GM13977 (cell line): ENCODE measurements at regions not wholly inside any gene's neighbourhood (a gene's known extent, or its start where the extent isn't known, plus 50 kb on each side); places are given as distances from the start of the nearest gene placed in this dataset.
"Not testable (repeated sequence)": the region's sequence is repeated elsewhere in the genome, so short reads cannot be mapped to it uniquely, and the experiment has no call there.

Source experiments
- DNase-seq: peaks from one replicate; pipeline ENCODE4 v3.0.0; 2012; ENCODE audit warnings: low spot score
- in situ Hi-C: fragments of 300-500 bp; cut with MboI; formaldehyde crosslinking; loops from one replicate; pipeline ENCODE4 v1.12.0; 2022; ENCODE audit warnings: low sequenced_read_pairs, low pct_unique_long_range_greater_than_20kb, mixed read lengths, inconsistent platforms; ENCODE audit not compliant: unreplicated experiment
- TF ChIP-seq, protein P1 (sequence below): IDR thresholded peaks from 2 replicates; pipeline ENCODE4 v1.5.1; 2012; ENCODE audit warnings: mild to moderate bottlenecking, control low read depth; ENCODE audit not compliant: insufficient read depth; ENCODE audit errors: extremely low read depth, missing control alignments

DNA sequence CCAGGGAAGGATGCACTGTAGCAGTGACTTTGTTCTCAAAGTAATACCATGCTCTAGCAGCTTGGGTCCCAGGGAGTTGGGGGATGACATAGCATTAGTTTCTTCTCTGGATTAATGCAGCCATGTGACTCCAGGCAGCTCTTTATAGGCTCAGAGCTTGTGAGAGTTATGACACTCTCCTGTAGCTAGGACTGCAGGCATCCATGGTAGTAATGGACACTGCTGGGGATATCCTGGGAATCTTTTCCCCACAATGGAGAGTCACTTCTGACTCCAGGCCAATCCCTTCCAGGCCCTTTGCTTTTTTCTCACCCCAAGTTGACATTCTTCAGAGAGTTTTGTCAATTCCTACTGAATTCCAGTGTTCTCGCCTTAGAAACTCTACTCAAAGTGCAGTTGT, 270.9 kb downstream of the COG6 start:
- in situ Hi-C loops, result no loop called here

DNA sequence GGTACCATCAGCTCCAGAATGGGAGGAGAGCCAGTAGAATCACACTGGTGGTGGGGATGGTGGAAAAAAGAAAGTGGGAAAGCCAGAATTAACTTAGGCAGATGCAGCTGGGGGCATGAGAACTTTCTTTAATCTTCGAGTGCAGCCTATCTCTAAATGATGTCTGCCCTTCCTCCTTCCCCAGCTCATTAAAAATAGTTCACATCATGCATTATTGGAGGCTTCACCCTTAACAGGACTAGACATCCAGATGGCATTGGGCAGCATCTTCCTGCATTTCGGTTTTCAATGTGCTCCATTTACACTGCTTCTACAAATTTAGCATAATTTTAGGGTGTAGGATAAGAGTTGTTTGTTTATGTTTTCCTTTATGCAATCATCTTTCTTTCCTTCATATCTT, 272.8 kb downstream of the COG6 start:
- DNase-seq, result no peak
- TF ChIP-seq, protein P1, sequence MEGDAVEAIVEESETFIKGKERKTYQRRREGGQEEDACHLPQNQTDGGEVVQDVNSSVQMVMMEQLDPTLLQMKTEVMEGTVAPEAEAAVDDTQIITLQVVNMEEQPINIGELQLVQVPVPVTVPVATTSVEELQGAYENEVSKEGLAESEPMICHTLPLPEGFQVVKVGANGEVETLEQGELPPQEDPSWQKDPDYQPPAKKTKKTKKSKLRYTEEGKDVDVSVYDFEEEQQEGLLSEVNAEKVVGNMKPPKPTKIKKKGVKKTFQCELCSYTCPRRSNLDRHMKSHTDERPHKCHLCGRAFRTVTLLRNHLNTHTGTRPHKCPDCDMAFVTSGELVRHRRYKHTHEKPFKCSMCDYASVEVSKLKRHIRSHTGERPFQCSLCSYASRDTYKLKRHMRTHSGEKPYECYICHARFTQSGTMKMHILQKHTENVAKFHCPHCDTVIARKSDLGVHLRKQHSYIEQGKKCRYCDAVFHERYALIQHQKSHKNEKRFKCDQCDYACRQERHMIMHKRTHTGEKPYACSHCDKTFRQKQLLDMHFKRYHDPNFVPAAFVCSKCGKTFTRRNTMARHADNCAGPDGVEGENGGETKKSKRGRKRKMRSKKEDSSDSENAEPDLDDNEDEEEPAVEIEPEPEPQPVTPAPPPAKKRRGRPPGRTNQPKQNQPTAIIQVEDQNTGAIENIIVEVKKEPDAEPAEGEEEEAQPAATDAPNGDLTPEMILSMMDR, result no peak
- in situ Hi-C loops, result no loop called here

More for the DNA sequence above, 270.9 kb downstream of the COG6 start:
- TF ChIP-seq, protein P1, result no peak
- DNase-seq, result no peak

DNA sequence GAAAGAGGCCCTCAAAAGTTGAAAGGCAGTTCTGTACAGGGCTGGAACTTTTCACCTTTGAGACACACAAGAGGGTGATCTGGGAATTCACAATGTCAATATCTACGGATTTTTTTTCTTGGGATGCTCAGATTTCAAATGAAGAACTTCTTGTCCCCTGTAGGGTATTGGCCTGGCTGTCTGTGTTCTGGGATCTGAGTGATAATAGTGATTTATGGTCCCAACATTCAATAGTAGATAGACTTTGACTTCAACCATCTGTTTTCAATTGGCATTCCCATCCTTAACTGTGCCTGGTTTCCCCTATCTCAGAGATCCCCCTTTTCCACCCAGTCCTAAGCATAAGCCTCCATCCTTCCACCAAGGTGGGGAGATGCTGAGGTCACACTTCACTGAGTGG, 274.1 kb downstream of the COG6 start:
- in situ Hi-C loops, result no loop called here
- no peak for DNase-seq
- TF ChIP-seq, protein P1, result no peak

DNA sequence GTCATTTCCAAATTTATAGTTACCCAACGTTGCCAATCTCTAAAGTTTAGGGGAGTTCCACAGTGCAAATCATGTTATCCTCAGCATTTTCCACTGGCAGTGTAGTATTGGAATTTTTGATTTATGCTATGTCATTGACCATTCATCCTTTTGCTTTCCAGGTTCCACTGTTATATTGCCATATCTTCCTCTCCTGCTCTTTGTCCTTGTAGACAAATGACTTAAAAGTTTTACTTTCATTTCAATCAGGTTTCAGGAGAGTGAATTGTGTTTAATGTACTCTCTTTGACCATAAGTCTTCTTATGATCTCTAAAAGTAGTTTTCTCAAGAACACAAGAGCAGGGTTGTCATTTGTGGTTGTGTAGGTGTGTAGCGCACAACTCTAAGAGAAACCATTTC, 274.6 kb downstream of the COG6 start:
- DNase-seq, result no peak
- TF ChIP-seq, protein P1, result no peak
- in situ Hi-C loops, result no loop called here

DNA sequence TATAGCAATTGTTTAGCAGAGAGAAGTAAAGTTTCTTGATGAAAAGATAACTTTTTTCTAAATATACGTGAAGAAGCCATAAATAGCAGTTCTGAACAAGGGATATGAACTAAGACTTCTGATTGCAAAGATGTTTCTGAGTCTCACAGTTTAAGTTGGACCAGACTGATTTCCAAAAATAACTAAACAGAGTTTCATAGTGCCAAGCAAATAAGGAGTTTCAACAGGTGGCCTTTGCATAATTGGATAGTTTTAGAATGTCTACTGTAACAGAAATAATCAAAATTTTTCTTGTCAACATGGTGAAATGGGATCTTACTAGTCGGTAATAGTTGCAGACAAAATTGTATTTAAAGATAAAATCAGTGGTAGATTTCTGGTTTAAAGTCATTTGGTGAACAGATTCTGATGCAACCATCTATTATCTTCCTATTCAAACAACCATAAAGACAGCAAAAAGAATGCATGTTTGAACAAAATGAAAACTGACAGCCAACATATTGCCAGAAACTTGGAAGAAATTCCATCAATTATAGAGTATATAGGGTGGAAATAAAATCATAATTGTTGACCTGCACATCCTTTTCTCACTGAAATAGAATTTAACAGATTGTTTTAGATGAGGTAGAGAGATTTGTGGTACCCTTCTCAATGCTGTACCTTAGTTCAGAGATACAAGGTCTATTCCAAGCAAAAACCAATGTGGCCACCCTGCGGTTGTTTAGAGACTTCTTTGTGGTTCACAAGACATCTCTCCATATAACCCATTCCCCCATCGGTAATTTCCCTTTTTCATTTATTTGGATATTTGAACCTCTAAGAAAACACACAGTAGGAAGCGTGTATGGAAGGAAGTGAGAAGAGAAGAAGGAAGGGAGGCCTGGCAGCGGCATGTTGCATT, 275.3 kb downstream of the COG6 start:
- TF ChIP-seq, protein P1, result no peak
- no peak for DNase-seq
- in situ Hi-C loops, result no loop called here

DNA sequence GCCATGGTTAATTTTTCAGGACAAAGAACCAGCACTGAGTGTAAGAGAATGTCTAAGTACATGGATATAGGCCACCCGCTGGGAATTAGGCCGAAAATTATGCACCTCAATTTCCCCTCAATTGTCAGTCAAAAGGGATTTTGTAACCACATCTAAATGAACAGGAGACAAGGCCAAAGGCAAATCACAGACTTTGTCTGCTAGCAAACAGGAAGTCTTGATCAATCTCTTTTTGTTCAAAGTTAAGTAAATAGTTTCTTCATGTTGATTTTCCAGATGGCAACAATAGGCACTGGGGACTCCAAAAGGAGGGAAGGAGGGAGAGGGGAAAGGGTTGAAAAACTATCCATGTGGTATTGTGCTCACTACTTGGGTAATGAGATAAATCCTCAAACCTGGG, 276.0 kb downstream of the COG6 start:
- no peak for DNase-seq
- in situ Hi-C loops, result no loop called here
- TF ChIP-seq, protein P1, result no peak

DNA sequence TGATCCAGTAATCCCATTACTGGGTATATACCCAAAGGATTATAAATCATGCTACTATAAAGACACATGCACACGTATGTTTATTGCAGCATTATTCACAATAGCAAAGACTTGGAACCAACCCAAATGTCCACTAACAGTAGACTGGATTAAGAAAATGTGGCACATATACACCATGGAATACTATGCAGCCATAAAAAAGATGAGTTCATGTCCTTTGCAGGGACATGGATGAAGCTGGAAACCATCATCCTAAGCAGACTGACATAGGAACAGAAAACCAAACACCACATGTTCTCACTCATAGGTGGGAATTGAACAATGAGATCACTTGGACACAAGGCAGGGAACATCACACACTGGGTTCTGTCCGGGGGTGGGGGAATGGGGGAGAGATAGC, 277.1 kb downstream of the COG6 start:
- DNase-seq, in situ Hi-C loops: not testable (repeated sequence)
